ENCODE measurements at regions not wholly inside any gene's neighbourhood (a gene's known extent, or its start where the extent isn't known, plus 50 kb on each side); places are given as distances from the start of the nearest gene placed in this dataset.
A peak's percentile ranks its signal among the peaks of the same experiment; 100 is the strongest.

- peak; percentile 71 for DNase-seq (ENCODE audit: low read depth)
Observed at GRCh38 chr5:38719916-38720315, 125.9 kb upstream of the OSMR start.

- DNase-seq (ENCODE audit: low read depth) = no peak
Observed at GRCh38 chr5:38720554-38721361, 125.1 kb upstream of the OSMR start.

GRCh38 chr5:38722918-38723317, 122.9 kb upstream of the OSMR start:
- peak; percentile 31 for DNase-seq (ENCODE audit: low read depth)

- no peak for DNase-seq (ENCODE audit: low read depth)
Observed at GRCh38 chr5:38723426-38723825, 122.4 kb upstream of the OSMR start.

GRCh38 chr5:38724301-38725030, 121.3 kb upstream of the OSMR start:
- peak; percentile 75 for DNase-seq (ENCODE audit: low read depth)

GRCh38 chr5:38725371-38725865, 120.4 kb upstream of the OSMR start:
- no peak for DNase-seq (ENCODE audit: low read depth)

GRCh38 chr5:38726279-38726678, 119.5 kb upstream of the OSMR start:
- DNase-seq (ENCODE audit: low read depth) = no peak

GRCh38 chr5:38728029-38728428, 117.8 kb upstream of the OSMR start:
- no peak for DNase-seq (ENCODE audit: low read depth)

- DNase-seq (ENCODE audit: low read depth) = no peak
Observed at GRCh38 chr5:38731461-38731860, 114.4 kb upstream of the OSMR start.

- DNase-seq (ENCODE audit: low read depth) = no peak
Observed at GRCh38 chr5:38734353-38734752, 111.5 kb upstream of the OSMR start.

GRCh38 chr5:38736089-38736488, 109.7 kb upstream of the OSMR start:
- no peak for DNase-seq (ENCODE audit: low read depth)

- DNase-seq (ENCODE audit: low read depth) = no peak
Observed at GRCh38 chr5:38737976-38738375, 107.8 kb upstream of the OSMR start.

- DNase-seq (ENCODE audit: low read depth) = peak; percentile 49
Observed at GRCh38 chr5:38739011-38739704, 106.7 kb upstream of the OSMR start.

GRCh38 chr5:38739705-38740045, 106.1 kb upstream of the OSMR start:
- no peak for DNase-seq (ENCODE audit: low read depth)

- DNase-seq (ENCODE audit: low read depth) = no peak
Observed at GRCh38 chr5:38742821-38743220, 103.0 kb upstream of the OSMR start.

GRCh38 chr5:38743562-38743961, 102.2 kb upstream of the OSMR start:
- no peak for DNase-seq (ENCODE audit: low read depth)

GRCh38 chr5:38745836-38746732, 99.7 kb upstream of the OSMR start:
- no peak for DNase-seq (ENCODE audit: low read depth)

GRCh38 chr5:38749861-38750260, 96.0 kb upstream of the OSMR start:
- DNase-seq (ENCODE audit: low read depth) = no peak

GRCh38 chr5:38751103-38751502, 94.7 kb upstream of the OSMR start:
- DNase-seq (ENCODE audit: low read depth) = peak; percentile 31

GRCh38 chr5:38752012-38752536, 93.7 kb upstream of the OSMR start:
- DNase-seq (ENCODE audit: low read depth) = no peak

- DNase-seq (ENCODE audit: low read depth) = peak; percentile 26
Observed at GRCh38 chr5:38752622-38753021, 93.2 kb upstream of the OSMR start.

GRCh38 chr5:38753141-38753540, 92.7 kb upstream of the OSMR start:
- DNase-seq (ENCODE audit: low read depth) = no peak
